NOMO-1 treated with DMSO at 0.1 percent for 48 hours (cell line): ENCODE measurements at regions not wholly inside any gene's neighbourhood (a gene's known extent, or its start where the extent isn't known, plus 50 kb on each side); places are given as distances from the start of the nearest gene placed in this dataset.
"Not testable (repeated sequence)": the region's sequence is repeated elsewhere in the genome, so short reads cannot be mapped to it uniquely, and the experiment has no call there.

ENCODE experiments used
- DNase-seq: peaks from one replicate; lab custom pipeline; 2025; ENCODE audit not compliant: unreplicated experiment; lab: John Stamatoyannopoulos, UW

DNA sequence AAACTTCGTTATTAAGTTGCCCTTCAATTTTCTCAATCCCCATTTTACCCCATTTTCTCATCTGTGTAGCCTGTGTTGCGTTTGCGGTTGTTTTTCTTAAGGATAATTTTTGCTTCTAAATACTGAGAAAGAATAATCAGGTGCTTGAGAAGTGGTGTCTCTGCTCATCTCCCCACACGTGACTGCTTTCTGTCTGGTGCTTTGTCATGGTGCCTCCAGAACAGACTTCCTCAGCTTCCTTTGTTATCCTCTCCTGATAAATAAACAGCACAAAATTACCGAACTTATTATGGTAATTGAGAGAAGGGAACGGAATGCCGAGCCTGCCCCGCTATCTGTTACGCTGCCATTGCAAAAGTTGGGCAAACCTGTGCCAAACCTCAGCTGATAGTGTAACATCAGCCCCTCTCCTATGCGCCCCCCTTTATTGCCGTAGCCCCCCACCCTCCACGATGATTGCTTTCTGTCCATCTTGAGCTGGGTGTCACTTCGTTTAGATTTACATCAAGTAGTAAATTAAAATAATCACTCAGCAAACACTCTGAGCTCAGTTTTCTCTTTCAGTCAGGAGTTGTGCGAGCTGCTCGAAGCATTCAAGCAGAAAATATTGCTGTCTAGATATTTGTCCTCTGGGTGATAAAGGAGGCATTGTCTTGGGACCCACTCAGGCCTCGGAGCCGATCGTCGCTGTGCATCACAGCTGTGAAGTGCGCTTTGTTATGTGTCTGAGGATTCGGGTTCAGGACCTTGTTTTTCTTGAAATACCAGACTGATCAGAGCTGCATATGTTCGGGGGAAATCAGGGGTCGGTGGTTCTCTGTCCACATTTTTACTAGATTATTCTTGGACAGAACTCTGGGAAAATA lies 1008.5 kb upstream of the FANCL start:
- no peak for DNase-seq

- no peak for DNase-seq
Observed at GRCh38 chr2:59239146-59239545, 998.0 kb upstream of the FANCL start.

GRCh38 chr2:59237311-59237710 lies 996.2 kb upstream of the FANCL start:
- peak; percentile 40 for DNase-seq

DNA sequence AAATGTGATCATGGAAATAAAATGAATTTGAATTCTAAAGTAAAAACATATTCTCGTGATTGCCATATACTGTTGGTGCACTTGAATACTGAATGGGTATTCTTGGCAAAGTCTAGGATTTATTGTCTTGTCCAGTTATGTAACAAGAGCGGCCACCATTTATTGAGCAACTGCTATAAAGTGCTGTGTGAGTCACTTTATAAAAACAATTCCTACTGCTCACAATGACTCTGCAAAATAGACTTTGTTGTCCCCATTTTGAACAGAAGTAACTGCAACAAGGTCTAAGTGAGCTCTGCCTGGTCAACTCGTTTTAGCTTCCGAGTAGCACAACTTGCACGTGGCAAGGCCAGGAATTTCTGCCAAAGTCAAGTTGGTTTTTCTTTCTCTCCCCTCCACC lies 995.6 kb upstream of the FANCL start:
- peak; percentile 94 for DNase-seq

GRCh38 chr2:59233920-59234319 lies 992.8 kb upstream of the FANCL start:
- no peak for DNase-seq

DNA sequence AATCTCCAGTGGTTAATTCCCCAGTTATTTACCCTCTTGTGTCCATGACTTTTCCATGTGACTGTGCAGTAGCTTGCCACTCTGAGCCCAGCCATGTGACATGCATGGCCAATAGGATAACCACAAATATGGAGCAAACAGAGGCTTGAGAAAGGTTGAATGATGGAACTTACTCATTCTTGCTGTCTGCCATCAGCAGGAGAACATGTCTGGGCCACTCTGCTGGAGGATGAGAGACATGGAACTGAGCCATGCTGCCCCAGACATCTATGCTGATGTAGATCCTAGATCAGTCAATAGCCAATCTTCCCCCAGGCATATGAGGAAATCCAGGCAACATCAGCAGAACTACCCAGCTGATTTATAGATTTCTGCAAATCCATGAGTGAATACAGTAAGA lies 992.3 kb upstream of the FANCL start:
- no peak for DNase-seq

GRCh38 chr2:59232394-59233165 lies 991.5 kb upstream of the FANCL start:
- DNase-seq = peak; percentile 82

GRCh38 chr2:59226362-59226761 lies 985.2 kb upstream of the FANCL start:
- not testable (repeated sequence) for DNase-seq

- DNase-seq = no peak
Observed at GRCh38 chr2:59223742-59224141, 982.6 kb upstream of the FANCL start.

DNA sequence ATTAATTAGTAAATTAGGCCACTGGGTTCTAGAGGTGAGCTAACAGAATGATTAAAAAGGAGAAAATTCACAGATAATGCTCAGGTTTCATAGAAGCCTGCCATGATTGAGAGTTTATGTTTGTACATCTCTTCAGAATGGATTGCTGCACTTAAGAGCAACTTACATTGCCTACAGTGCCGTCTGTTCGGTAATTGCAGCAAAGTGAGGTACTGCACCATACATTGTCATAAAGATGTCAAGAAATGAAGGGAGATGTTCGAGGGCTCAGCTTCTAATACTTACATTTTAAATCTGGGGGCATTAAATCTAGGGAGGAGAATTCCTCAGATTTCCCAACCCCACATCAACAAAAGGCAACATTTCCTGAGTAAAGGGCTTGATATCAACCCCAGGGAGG lies 976.2 kb upstream of the FANCL start:
- DNase-seq = no peak

GRCh38 chr2:59206361-59206760 lies 965.2 kb upstream of the FANCL start:
- DNase-seq = no peak

DNA sequence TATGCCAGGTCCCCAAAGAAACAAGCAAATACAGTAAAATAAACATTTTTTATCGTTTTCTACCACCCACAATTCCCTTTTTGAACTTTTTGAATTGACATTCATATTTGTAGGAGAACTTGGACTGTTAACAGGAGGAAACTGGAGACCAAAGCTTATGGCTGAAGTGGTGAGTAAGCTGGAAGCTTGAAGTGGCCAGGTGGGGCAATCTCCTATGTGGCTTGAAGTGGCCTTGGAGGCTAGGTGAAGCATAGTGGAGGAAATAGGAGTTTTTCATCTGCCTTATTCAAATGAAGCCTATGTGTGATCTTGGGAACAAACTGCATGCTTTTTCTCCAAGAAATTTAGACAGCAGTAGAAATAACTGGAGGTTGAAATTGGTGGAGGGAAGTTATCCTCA lies 962.9 kb upstream of the FANCL start:
- no peak for DNase-seq

GRCh38 chr2:59196491-59196890 lies 955.4 kb upstream of the FANCL start:
- DNase-seq = no peak

- no peak for DNase-seq
Observed at GRCh38 chr2:59195851-59196250, 954.7 kb upstream of the FANCL start.

GRCh38 chr2:59191781-59192180 lies 950.7 kb upstream of the FANCL start:
- DNase-seq = no peak

DNA sequence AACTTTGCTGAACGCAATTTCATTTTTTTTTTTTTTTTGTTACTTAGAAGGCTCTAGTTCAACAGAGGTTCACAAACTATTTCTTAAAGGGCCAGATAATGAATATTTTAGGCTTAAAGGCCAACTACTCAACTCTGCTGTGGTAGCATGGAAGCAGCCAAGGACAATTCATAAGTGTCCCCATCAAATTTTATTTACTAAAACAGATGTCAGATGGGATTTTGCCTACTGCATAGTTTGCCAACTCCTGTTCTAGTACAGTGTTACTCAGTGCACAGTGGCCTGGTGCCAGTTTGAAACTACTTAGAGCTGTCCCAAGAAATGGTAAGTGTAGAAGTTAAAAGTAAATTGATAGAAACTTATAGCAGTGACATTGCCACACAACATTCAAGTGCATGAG lies 949.4 kb upstream of the FANCL start:
- no peak for DNase-seq

DNA sequence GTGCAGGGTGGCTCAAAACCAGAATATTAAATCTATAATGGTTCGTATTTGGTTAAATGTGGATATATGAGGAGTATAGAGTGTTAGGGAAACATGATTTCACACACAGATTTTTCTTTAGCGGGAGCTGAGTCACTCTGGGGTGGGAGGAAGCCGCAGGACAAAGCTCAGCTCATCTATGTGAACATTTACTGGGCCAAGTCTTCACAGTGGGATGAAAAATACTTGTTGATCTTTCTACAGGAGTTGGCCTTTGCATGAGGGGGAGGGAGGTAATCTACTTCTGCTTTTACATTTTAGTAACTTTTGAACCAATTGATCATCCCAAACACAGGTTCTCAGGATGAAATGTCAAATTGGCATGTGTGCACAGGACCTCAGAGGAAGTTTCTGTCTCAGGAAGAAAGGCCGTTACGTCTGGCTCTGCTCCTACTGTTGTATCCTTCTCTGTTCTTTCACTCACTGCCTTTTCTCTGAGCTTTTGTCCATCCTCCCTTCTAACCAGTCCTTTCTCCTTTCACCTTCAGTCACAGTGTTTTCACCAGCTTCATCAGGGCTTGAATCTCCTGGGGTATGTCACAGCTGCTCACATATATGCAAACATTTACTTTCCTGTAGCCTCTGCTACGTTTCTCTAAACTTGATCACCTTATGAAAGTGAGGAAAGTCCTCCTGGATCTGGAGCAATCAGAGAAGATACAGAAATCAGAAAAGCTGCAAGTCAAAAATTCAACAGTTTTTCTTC lies 943.3 kb upstream of the FANCL start:
- peak; percentile 45 for DNase-seq

DNA sequence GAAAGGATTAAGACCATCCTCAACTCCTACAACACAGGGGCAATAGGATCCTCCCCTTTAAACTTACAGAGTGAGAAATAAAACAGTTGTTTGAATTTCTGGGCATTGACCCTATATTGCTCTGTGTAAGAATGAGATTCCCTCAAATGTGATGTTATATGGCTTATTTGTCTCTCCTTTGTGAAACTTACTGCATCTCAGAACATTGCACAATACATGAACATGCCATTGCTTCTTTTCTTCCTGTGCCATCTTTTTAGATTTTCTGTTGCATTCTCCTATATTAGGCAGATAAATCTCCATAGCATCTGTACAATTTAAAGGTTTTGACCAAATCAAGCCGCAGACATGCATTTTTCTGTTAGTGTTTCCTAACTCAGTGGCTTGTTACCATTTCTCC lies 941.9 kb upstream of the FANCL start:
- no peak for DNase-seq

GRCh38 chr2:59182249-59182648 lies 941.1 kb upstream of the FANCL start:
- DNase-seq = no peak

DNA sequence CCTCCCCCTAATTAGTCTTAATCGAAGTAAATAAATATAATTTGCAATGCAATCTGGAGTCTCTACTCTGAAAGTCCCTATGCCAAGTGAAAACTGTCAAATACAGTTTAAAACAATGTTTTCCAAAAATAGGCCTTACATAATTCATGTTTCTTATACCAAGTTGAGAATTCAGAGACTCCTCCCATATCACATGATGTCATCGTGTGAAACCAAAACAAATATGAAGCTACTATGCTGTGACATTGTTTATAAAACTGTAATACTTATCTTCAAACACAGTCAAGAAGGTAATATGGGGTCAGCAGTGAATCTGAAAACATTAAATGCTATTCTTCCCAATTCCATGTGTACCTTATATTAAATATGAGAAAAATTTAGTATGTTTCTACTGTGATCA lies 940.2 kb upstream of the FANCL start:
- no peak for DNase-seq

- no peak for DNase-seq
Observed at GRCh38 chr2:59180621-59181020, 939.5 kb upstream of the FANCL start.

- DNase-seq = no peak
Observed at GRCh38 chr2:59180111-59180510, 939.0 kb upstream of the FANCL start.
